OCI-LY3 (cell line): ENCODE measurements at regions not wholly inside any gene's neighbourhood (a gene's known extent, or its start where the extent isn't known, plus 50 kb on each side); places are given as distances from the start of the nearest gene placed in this dataset.

Experiments
- H2AFZ ChIP-seq: fragments of 200-600, 300-600 bp; shearing (Covaris generic); 2 replicates; pipeline ENCODE4 v1.6.0; 2014; ENCODE audit warnings: antibody characterized with exemption, low read depth, low read length
- H3K27ac ChIP-seq: fragments of 200-600, 300-600 bp; sonication (generic); 2 replicates; pipeline ENCODE4 v1.5.1; 2014; ENCODE audit warnings: mild to moderate bottlenecking, low read length, moderate library complexity, mixed read lengths
- H3K27me3 ChIP-seq: fragments of 200-600, 300-600 bp; sonication (generic); 2 replicates; pipeline ENCODE4 v1.6.1; 2014; ENCODE audit warnings: low read depth, low read length, mixed read lengths
- H3K36me3 ChIP-seq: fragments of 200-600, 300-600 bp; sonication (generic); replicated peaks from 2 replicates; pipeline ENCODE3; 2014; ENCODE audit warnings: low read depth, low read length, mixed read lengths
- H3K4me1 ChIP-seq: fragments of 300-600, 200-600 bp; sonication (generic); 2 replicates; pipeline ENCODE4 v1.6.1; 2014; ENCODE audit warnings: low read length, mixed read lengths
- H3K4me2 ChIP-seq: fragments of 200-600, 300-600 bp; sonication (generic); 2 replicates; pipeline ENCODE4 v1.6.1; 2014; ENCODE audit warnings: low read length, mixed read lengths
- H3K4me3 ChIP-seq: fragments of 300-600, 200-600 bp; sonication (generic); 2 replicates; pipeline ENCODE4 v1.5.1; 2014; ENCODE audit warnings: antibody characterized with exemption, mild to moderate bottlenecking, low read length, moderate library complexity
- H3K79me2 ChIP-seq: fragments of 300-600, 200-600 bp; shearing (Covaris generic); 2 replicates; pipeline ENCODE4 v1.6.1; 2014; ENCODE audit warnings: mild to moderate bottlenecking, low read length, mixed read lengths
- H3K9ac ChIP-seq: fragments of 300-600, 200-600 bp; shearing (Covaris generic); 2 replicates; pipeline ENCODE4 v1.6.0; 2014; ENCODE audit warnings: mild to moderate bottlenecking, low read length, moderate library complexity
- H3K9me3 ChIP-seq: fragments of 200-600, 300-600 bp; shearing (Covaris generic); 2 replicates; pipeline ENCODE4 v1.6.1; 2014; ENCODE audit warnings: low read length, mixed read lengths; ENCODE audit not compliant: insufficient read depth
- H4K20me1 ChIP-seq: fragments of 200-600, 300-600 bp; sonication (generic); 2 replicates; pipeline ENCODE4 v1.6.1; 2016; ENCODE audit warnings: low read length, mixed read lengths; ENCODE audit not compliant: insufficient read depth
- EZH2phosphoT487 ChIP-seq: fragments of 200-600 bp; shearing (Covaris generic); IDR thresholded peaks from 2 replicates; pipeline ENCODE4 v1.6.1; 2018; ENCODE audit warnings: antibody characterized with exemption, mixed run types, low read depth
- TF ChIP-seq, protein P1 (sequence below): fragments of 200-600, 300-600 bp; sonication (generic); IDR thresholded peaks from 2 replicates; pipeline ENCODE4 v1.5.1; 2014; ENCODE audit warnings: antibody characterized with exemption, low read length, low read depth

DNA sequence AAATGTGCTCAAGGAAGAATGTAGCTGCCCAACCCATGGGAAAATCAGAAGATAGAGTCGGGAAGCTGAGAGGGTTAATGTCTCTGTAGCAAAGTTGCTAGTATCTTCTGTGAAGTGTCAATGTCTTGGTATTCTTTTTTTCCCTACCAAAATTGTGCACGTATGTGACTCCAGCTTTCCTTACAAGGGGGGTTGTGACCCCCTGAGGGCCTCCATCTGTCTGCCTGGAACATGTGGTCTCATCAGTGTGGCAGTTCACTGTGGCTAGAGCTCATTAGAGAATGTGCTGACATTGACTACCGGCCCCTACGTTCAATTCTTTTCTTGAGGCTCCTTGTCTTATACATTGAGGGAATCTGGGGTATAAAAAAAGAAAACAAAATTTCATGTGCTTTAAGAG, 725.2 kb upstream of the CELF2 start:
- Histone ChIP-seq H3K4me3 (no peak overlapping the region), H2AFZ (no peak overlapping the region), H3K4me1 (no peaks in the 10 kb centered on the region), H3K27ac (no peak overlapping the region), H3K36me3 (no peaks in the 10 kb centered on the region), H3K27me3 (no peaks in the 10 kb centered on the region), H3K4me2 (no peak overlapping the region), H3K79me2 (no peaks in the 10 kb centered on the region), H3K9ac (no peak overlapping the region), H3K9me3 (no peaks in the 10 kb centered on the region), H4K20me1 (no peaks in the 10 kb centered on the region)
- no peak for TF ChIP-seq EZH2phosphoT487
- TF ChIP-seq, protein P1, sequence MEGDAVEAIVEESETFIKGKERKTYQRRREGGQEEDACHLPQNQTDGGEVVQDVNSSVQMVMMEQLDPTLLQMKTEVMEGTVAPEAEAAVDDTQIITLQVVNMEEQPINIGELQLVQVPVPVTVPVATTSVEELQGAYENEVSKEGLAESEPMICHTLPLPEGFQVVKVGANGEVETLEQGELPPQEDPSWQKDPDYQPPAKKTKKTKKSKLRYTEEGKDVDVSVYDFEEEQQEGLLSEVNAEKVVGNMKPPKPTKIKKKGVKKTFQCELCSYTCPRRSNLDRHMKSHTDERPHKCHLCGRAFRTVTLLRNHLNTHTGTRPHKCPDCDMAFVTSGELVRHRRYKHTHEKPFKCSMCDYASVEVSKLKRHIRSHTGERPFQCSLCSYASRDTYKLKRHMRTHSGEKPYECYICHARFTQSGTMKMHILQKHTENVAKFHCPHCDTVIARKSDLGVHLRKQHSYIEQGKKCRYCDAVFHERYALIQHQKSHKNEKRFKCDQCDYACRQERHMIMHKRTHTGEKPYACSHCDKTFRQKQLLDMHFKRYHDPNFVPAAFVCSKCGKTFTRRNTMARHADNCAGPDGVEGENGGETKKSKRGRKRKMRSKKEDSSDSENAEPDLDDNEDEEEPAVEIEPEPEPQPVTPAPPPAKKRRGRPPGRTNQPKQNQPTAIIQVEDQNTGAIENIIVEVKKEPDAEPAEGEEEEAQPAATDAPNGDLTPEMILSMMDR = no peak

DNA sequence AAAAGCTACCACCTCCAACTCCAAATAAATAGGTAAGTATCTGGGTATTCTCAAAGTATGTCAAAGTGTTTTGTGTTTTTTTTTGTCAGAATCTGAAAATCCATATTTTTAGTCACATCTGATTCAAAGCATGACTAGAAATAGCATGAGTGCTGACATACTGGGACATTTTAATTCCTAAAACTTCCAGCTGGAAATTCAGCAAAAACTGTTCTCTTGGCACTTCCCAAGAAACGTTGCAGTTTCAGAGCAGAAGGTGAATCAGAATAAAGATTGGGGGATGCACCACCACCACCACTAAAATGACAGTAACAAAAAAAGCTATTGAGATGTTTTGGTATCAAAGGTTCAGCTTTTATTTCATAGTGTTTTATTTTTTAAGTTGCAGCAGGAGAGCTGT, 724.6 kb upstream of the CELF2 start:
- TF ChIP-seq, protein P1 = no peak
- no peak for TF ChIP-seq EZH2phosphoT487
- H3K27ac ChIP-seq = no peak overlapping the region
- no peak overlapping the region for H3K4me2 ChIP-seq
- H3K4me1 ChIP-seq = no peaks in the 10 kb centered on the region
- no peaks in the 10 kb centered on the region for H3K9me3 ChIP-seq
- H3K27me3 ChIP-seq = no peaks in the 10 kb centered on the region
- no peak overlapping the region for H3K9ac ChIP-seq
- H3K4me3 ChIP-seq = no peak overlapping the region
- no peaks in the 10 kb centered on the region for H3K79me2 ChIP-seq
- H3K36me3 ChIP-seq = no peaks in the 10 kb centered on the region
- no peak overlapping the region for H2AFZ ChIP-seq
- no peaks in the 10 kb centered on the region for H4K20me1 ChIP-seq

- Histone ChIP-seq H3K4me2 (no peak overlapping the region), H3K27me3 (no peaks in the 10 kb centered on the region), H3K9ac (no peak overlapping the region), H3K9me3 (no peaks in the 10 kb centered on the region), H3K79me2 (no peaks in the 10 kb centered on the region), H3K4me3 (no peak overlapping the region), H2AFZ (no peak overlapping the region), H3K4me1 (no peaks in the 10 kb centered on the region), H4K20me1 (no peaks in the 10 kb centered on the region), H3K36me3 (no peaks in the 10 kb centered on the region), H3K27ac (no peak overlapping the region)
- TF ChIP-seq EZH2phosphoT487 = no peak
- TF ChIP-seq, protein P1 = no peak
Observed at GRCh38 chr10:10293481-10293951, 724.2 kb upstream of the CELF2 start.

DNA sequence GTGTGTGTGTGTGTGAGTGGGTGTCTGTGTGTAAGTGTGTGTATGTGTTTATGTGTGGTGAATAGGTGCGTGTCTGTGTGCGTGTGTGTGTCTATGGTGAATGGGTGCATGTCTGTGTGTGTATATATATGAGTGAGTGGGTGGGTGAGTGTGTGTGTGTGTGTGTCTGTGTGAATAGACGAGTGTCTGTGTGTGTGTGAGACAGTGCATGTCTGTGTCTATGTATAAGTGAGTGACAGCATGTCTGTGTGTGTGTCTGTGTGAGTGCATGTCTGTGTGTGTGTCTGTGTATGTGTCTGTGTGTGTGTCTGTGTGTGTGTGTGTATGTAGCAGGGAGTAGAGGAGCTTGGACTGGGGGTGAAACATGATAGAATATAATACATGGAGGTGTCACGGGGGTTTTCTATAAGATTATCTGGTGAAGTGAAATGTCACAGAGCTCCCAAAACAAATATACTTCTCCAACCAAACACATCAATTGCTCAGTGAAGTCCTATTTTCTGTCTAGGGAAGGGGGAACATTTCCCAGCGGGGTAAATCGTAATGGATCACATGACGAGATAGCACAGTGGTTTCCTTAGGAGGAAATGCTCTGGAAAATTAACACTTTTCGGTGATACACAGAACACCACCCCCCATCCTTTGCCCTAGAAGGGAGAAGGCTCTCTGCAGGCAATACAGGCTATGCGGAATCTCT, 723.3 kb upstream of the CELF2 start:
- Histone ChIP-seq H3K27me3 (no peaks in the 10 kb centered on the region), H2AFZ (no peak overlapping the region), H3K9me3 (no peaks in the 10 kb centered on the region), H3K79me2 (no peaks in the 10 kb centered on the region), H3K9ac (no peak overlapping the region), H4K20me1 (no peaks in the 10 kb centered on the region), H3K4me1 (no peaks in the 10 kb centered on the region), H3K4me3 (no peak overlapping the region), H3K27ac (no peak overlapping the region), H3K4me2 (no peak overlapping the region), H3K36me3 (no peaks in the 10 kb centered on the region)
- TF ChIP-seq EZH2phosphoT487 = no peak
- TF ChIP-seq, protein P1 = no peak
